C4-2B (cell line): ENCODE measurements at regions not wholly inside any gene's neighbourhood (a gene's known extent, or its start where the extent isn't known, plus 50 kb on each side); places are given as distances from the start of the nearest gene placed in this dataset.

Experiments used
- H3K27ac ChIP-seq: fragments of 450-650 bp; 2 replicates; pipeline ENCODE4 v1.5.1; 2017
- CTCF ChIP-seq: fragments of 450-650 bp; conservative IDR thresholded peaks from 2 replicates; pipeline ENCODE4 v1.5.1; 2017; ENCODE audit warnings: mild to moderate bottlenecking
- ZFX ChIP-seq: fragments of 450-650 bp; IDR thresholded peaks from 2 replicates; pipeline ENCODE4 v1.6.1; 2017

GRCh38 chr14:76551906-76552305, 176.0 kb downstream of the ESRRB start:
- no peak overlapping the region for H3K27ac ChIP-seq
- TF ChIP-seq ZFX (no peak), CTCF (no peak)

GRCh38 chr14:76564471-76565422, 188.8 kb downstream of the ESRRB start:
- TF ChIP-seq CTCF: no peak
- TF ChIP-seq ZFX: no peak
- H3K27ac ChIP-seq: no peak overlapping the region

- no peak overlapping the region for H3K27ac ChIP-seq
- no peak for TF ChIP-seq CTCF
- TF ChIP-seq ZFX: no peak
These were observed 190.5 kb downstream of the ESRRB start for GRCh38 chr14:76566439-76566838.

GRCh38 chr14:76574416-76575095, 186.7 kb upstream of the VASH1 start:
- TF ChIP-seq CTCF: no peak
- no peak for TF ChIP-seq ZFX
- no peak overlapping the region for H3K27ac ChIP-seq

GRCh38 chr14:76575108-76575507, 186.2 kb upstream of the VASH1 start:
- TF ChIP-seq ZFX (no peak), CTCF (no peak)
- no peak overlapping the region for H3K27ac ChIP-seq

GRCh38 chr14:76576047-76576741, 185.1 kb upstream of the VASH1 start:
- TF ChIP-seq CTCF (no peak), ZFX (no peak)

More at GRCh38 chr14:76576047-76576741, 185.1 kb upstream of the VASH1 start:
- H3K27ac ChIP-seq: no peak overlapping the region
